SK-N-SH (cell line): ENCODE measurements at regions not wholly inside any gene's neighbourhood (a gene's known extent, or its start where the extent isn't known, plus 50 kb on each side); places are given as distances from the start of the nearest gene placed in this dataset.

ENCODE experiments used
- CTCF ChIA-PET: fragments of 300-600, 350-600 bp; formaldehyde crosslinking; extraction: SDS; loops from one replicate; lab custom pipeline; 2021; lab: Yijun Ruan, JAX
- POLR2A ChIA-PET: fragments of 350-600 bp; sonication (Branson Sonifier 250); formaldehyde crosslinking; extraction: SDS; loops from one replicate; lab custom pipeline; 2020; ENCODE audit warnings: antibody characterized with exemption, inconsistent platforms; lab: Yijun Ruan, JAX
- DNase-seq: peaks from one replicate; pipeline ENCODE4 v3.0.0; 2012
- H2AFZ ChIP-seq: fragments of 200-600 bp; sonication (generic); 2 replicates; pipeline ENCODE4 v1.8.1; 2016; ENCODE audit warnings: antibody characterized with exemption, mild to moderate bottlenecking, low read depth
- H3F3A ChIP-seq: fragments of 200-600 bp; sonication (generic); replicated peaks from 2 replicates; pipeline ENCODE3; 2016; ENCODE audit warnings: antibody characterized with exemption, mild to moderate bottlenecking; ENCODE audit not compliant: insufficient read depth
- H3K27ac ChIP-seq, 2 experiments: fragments of 200-500 bp in 1 of 2; fragments of 200-600 bp in 1 of 2; sonication (Bioruptor generic) in 1 of 2; sonication (generic), shearing (Covaris generic) in 1 of 2; 2 replicates each; pipeline versions ENCODE4 v1.5.1 to v1.6.1; 2014 to 2016; ENCODE audit warnings: low read depth in 2 of 2, inconsistent platforms in 1 of 2, low read length in 1 of 2, mild to moderate bottlenecking in 1 of 2, mixed read lengths in 1 of 2
- H3K27me3 ChIP-seq: fragments of 200-600 bp; sonication (generic), shearing (Covaris generic); 2 replicates; pipeline ENCODE4 v1.6.1; 2016; ENCODE audit warnings: mixed run types; ENCODE audit not compliant: insufficient read depth
- H3K36me3 ChIP-seq, 2 experiments: fragments of 200-500 bp in 1 of 2; fragments of 200-600 bp in 1 of 2; sonication (Bioruptor generic) in 1 of 2; sonication (generic) in 1 of 2; replicated peaks in 1 of 2; 2 replicates each; pipeline versions ENCODE3 to v1.5.1; 2014 to 2016; ENCODE audit warnings: low read length in 1 of 2, mild to moderate bottlenecking in 1 of 2; ENCODE audit not compliant: insufficient read depth in 2 of 2, control insufficient read depth in 1 of 2
- H3K4me1 ChIP-seq, 2 experiments: fragments of 200-500 bp in 1 of 2; fragments of 200-600 bp in 1 of 2; sonication (Bioruptor generic) in 1 of 2; sonication (generic), shearing (Covaris generic) in 1 of 2; 2 replicates each; pipeline versions ENCODE4 v1.5.1 to v1.6.1; 2014 to 2016; ENCODE audit warnings: low read depth in 1 of 2, low read length in 1 of 2, mixed run types in 1 of 2; ENCODE audit not compliant: insufficient read depth in 2 of 2, control insufficient read depth in 1 of 2
- H3K4me2 ChIP-seq: fragments of 200-600 bp; sonication (generic), shearing (Covaris generic); 2 replicates; pipeline ENCODE4 v1.6.1; 2017; ENCODE audit warnings: mixed run types
- H3K4me3 ChIP-seq, 2 experiments: fragments of 200-500 bp in 1 of 2; fragments of 200-600 bp in 1 of 2; sonication (Bioruptor generic) in 1 of 2; sonication (generic), shearing (Covaris generic) in 1 of 2; 2 replicates each; pipeline versions ENCODE4 v1.5.1 to v1.8.1; 2014 to 2016; ENCODE audit warnings: low read depth in 2 of 2, inconsistent platforms in 1 of 2, low read length in 1 of 2, mild to moderate bottlenecking in 1 of 2, mixed read lengths in 1 of 2, moderate library complexity in 1 of 2
- H3K79me2 ChIP-seq: fragments of 200-600 bp; sonication (generic); 2 replicates; pipeline ENCODE4 v1.8.1; 2017; ENCODE audit warnings: mild to moderate bottlenecking; ENCODE audit not compliant: insufficient read depth
- H3K9ac ChIP-seq: fragments of 200-600 bp; sonication (generic); 2 replicates; pipeline ENCODE4 v1.6.1; 2017; ENCODE audit warnings: mixed run types
- H3K9me2 ChIP-seq: fragments of 200-600 bp; sonication (generic); 2 replicates; pipeline ENCODE4 v1.6.1; 2017; ENCODE audit warnings: mixed run types
- H3K9me3 ChIP-seq: fragments of 200-600 bp; sonication (generic); 2 replicates; pipeline ENCODE4 v1.6.1; 2017; ENCODE audit warnings: mixed run types, mild to moderate bottlenecking, moderate library complexity
- H4K20me1 ChIP-seq: fragments of 200-600 bp; sonication (generic); 2 replicates; pipeline ENCODE4 v1.6.1; 2017; ENCODE audit warnings: mild to moderate bottlenecking, mixed run types; ENCODE audit not compliant: insufficient read depth
- EP300 ChIP-seq, 2 experiments: IDR thresholded peaks; 2 replicates each; pipeline versions ENCODE4 v1.4.0 to v1.6.1; 2012; ENCODE audit warnings: borderline replicate concordance in 1 of 2, low read depth in 1 of 2, low read length in 1 of 2
- EZH2phosphoT487 ChIP-seq: fragments of 200-600 bp; sonication (generic); IDR thresholded peaks from 2 replicates; pipeline ENCODE4 v1.6.1; 2017; ENCODE audit warnings: low read depth, mixed run types, mild to moderate bottlenecking, antibody characterized with exemption, moderate library complexity, borderline replicate concordance
- FOSL2 ChIP-seq: IDR thresholded peaks from 2 replicates; pipeline ENCODE4 v1.4.0; 2012; ENCODE audit warnings: low read depth, mild to moderate bottlenecking, moderate library complexity, borderline replicate concordance
- GATA2 ChIP-seq: sonication (generic); formaldehyde crosslinking; IDR thresholded peaks from 2 replicates; pipeline ENCODE4 v1.5.0; 2020; ENCODE audit warnings: mild to moderate bottlenecking, missing genetic modification reagents
- JUND ChIP-seq: IDR thresholded peaks from 2 replicates; pipeline ENCODE4 v1.4.0; 2012
- MAX ChIP-seq: IDR thresholded peaks from 2 replicates; pipeline ENCODE4 v1.4.0; 2012; ENCODE audit warnings: low read depth
- PBX3 ChIP-seq: IDR thresholded peaks from 2 replicates; pipeline ENCODE4; 2012
- RCOR1 ChIP-seq: fragments of 150-350 bp; IDR thresholded peaks from 2 replicates; pipeline ENCODE4 v1.6.1; 2017; ENCODE audit warnings: antibody characterized with exemption, low read length
- RXRA ChIP-seq: IDR thresholded peaks from 2 replicates; pipeline ENCODE4 v1.4.0; 2012; ENCODE audit warnings: low read depth, mild to moderate bottlenecking, borderline replicate concordance
- SIN3A ChIP-seq: IDR thresholded peaks from 2 replicates; pipeline ENCODE4 v1.6.1; 2012; ENCODE audit warnings: low read depth, mild to moderate bottlenecking, low read length, moderate library complexity, borderline replicate concordance
- TCF12 ChIP-seq: IDR thresholded peaks from 2 replicates; pipeline ENCODE4 v1.4.0; 2012
- TEAD4 ChIP-seq: IDR thresholded peaks from 2 replicates; pipeline ENCODE4 v1.4.0; 2012; ENCODE audit warnings: mild to moderate bottlenecking, borderline replicate concordance; ENCODE audit not compliant: insufficient read depth
- USF1 ChIP-seq: IDR thresholded peaks from 2 replicates; pipeline ENCODE4 v1.4.0; 2012; ENCODE audit warnings: low read depth, borderline replicate concordance
- WGBS: methylation state at CpG from one replicate; pipeline ENCODE4 v1.1.6; 2017; ENCODE audit warnings: low lambda C conversion rate; 5-methylcytosine and 5-hydroxymethylcytosine counted together

GRCh38 chr1:218705911-218706893 lies 361.1 kb downstream of the TGFB2 start:
- Histone ChIP-seq H3K9me2 (no peaks in the 10 kb centered on the region), H2AFZ (no peak overlapping the region), H3K27ac (peak overlapping the region; percentile 66 to 87), H3K4me2 (peak overlapping the region; percentile 8; the same call in 1 of the 2 replicates), H3K36me3 (no peaks in the 10 kb centered on the region), H3F3A (peaks cover 15% of the 10 kb centered on the region), H4K20me1 (no peaks in the 10 kb centered on the region), H3K27me3 (no peaks in the 10 kb centered on the region), H3K4me3 (no peak overlapping the region), H3K9me3 (no peaks in the 10 kb centered on the region), H3K9ac (no peak overlapping the region; the same call in 1 of the 2 replicates), H3K4me1 (peaks cover 2 to 14% of the 10 kb centered on the region in 2 experiments; a peak in 2 of 4 replicates), H3K79me2 (no peaks in the 10 kb centered on the region)
- CTCF ChIA-PET, result no interaction called here
- 42% methylated on average over 7 of the region's 7 CpGs for WGBS
- peak; percentile 78 for TF ChIP-seq TEAD4
- TF ChIP-seq SIN3A, result no peak
- TF ChIP-seq EZH2phosphoT487, result no peak
- TF ChIP-seq EP300 (IDR thresholded peaks at IDR 0.05; ENCODE audit: borderline replicate concordance in 1 of 2, low read depth in 1 of 2, low read length in 1 of 2), result peak; percentile 7 to 88; a peak in 3 of 4 replicates
- peak; percentile 40; the same call in 1 of the 2 replicates for TF ChIP-seq PBX3
- no peak; the same call in 1 of the 2 replicates for TF ChIP-seq USF1
- TF ChIP-seq RXRA, result peak; percentile 72
- TF ChIP-seq TCF12, result peak; percentile 68; the same call in 1 of the 2 replicates
- TF ChIP-seq FOSL2, result peak; percentile 46
- TF ChIP-seq MAX, result peak; percentile 81
- no peak for TF ChIP-seq RCOR1
- peak; percentile 73 for TF ChIP-seq JUND
- no peak for DNase-seq
- POLR2A ChIA-PET, result no interaction called here

- Histone ChIP-seq H3K36me3 (no peaks in the 10 kb centered on the region), H2AFZ (peak overlapping the region; percentile 47; the same call in 1 of the 2 replicates), H3K27ac (no peak overlapping the region), H3K9me2 (no peaks in the 10 kb centered on the region), H3K4me2 (no peak overlapping the region), H3K4me3 (no peak overlapping the region), H3K27me3 (no peaks in the 10 kb centered on the region), H3F3A (peaks cover 2% of the 10 kb centered on the region), H3K79me2 (no peaks in the 10 kb centered on the region), H3K9me3 (no peaks in the 10 kb centered on the region), H4K20me1 (no peaks in the 10 kb centered on the region), H3K9ac (no peak overlapping the region), H3K4me1 (peaks cover 0 to 5% of the 10 kb centered on the region in 2 experiments; a peak in 2 of 4 replicates)
- no peak for DNase-seq
- ChIA-PET CTCF (no interaction called here), POLR2A (no interaction called here)
- TF ChIP-seq FOSL2, result peak; percentile 11; the same call in 1 of the 2 replicates
- peak; percentile 35; the same call in 1 of the 2 replicates for TF ChIP-seq PBX3
- TF ChIP-seq GATA2, result no peak
- TF ChIP-seq MAX, result no peak
- 0 out of 2 replicates have a peak, but pooled peaks have one; percentile 22 for TF ChIP-seq JUND
- WGBS, result 84% methylated on average over 1 of the region's 1 CpG
These were observed 365.9 kb downstream of the TGFB2 start for GRCh38 chr1:218711001-218711400.
